MCF 10A (cell line): ENCODE measurements at regions not wholly inside any gene's neighbourhood (a gene's known extent, or its start where the extent isn't known, plus 50 kb on each side); places are given as distances from the start of the nearest gene placed in this dataset.

Experiments used
- BruUV-seq: library from RNA; stranded (reverse); fragments of 400-500 nt; replicated peaks from 2 replicates; lab custom pipeline; 2021; lab: Mats Ljungman, UMichigan
- CTCF ChIA-PET: fragments of 300-600 bp; sonication (Branson Sonifier 250); formaldehyde crosslinking; extraction: SDS; loops from one replicate; lab custom pipeline; 2021; ENCODE audit warnings: antibody characterized with exemption, inconsistent platforms; lab: Yijun Ruan, JAX
- POLR2A ChIA-PET: fragments of 300-600, 350-650 bp; sonication (Branson Sonifier 250); formaldehyde crosslinking; extraction: SDS; loops from one replicate; lab custom pipeline; 2020; ENCODE audit warnings: antibody characterized with exemption, inconsistent platforms; lab: Yijun Ruan, JAX
- DNase-seq: peaks from one replicate; pipeline ENCODE4 v3.0.0-alpha.2; 2018; ENCODE audit not compliant: unreplicated experiment
- H3K27ac Mint-ChIP-seq: one replicate; pipeline ENCODE4 v1.8.0; 2022; ENCODE audit warnings: mild to moderate bottlenecking, low read depth, mixed read lengths; ENCODE audit not compliant: unreplicated experiment
- H3K27me3 Mint-ChIP-seq: one replicate; pipeline ENCODE4 v1.8.0; 2022; ENCODE audit warnings: mixed read lengths; ENCODE audit not compliant: insufficient read depth, unreplicated experiment
- H3K36me3 Mint-ChIP-seq: one replicate; pipeline ENCODE4 v1.8.0; 2022; ENCODE audit warnings: mild to moderate bottlenecking, moderate library complexity, mixed read lengths; ENCODE audit not compliant: insufficient read depth, unreplicated experiment
- H3K4me1 Mint-ChIP-seq: one replicate; pipeline ENCODE4 v1.8.0; 2022; ENCODE audit warnings: mixed read lengths; ENCODE audit not compliant: insufficient read depth, unreplicated experiment
- H3K4me3 Mint-ChIP-seq: one replicate; pipeline ENCODE4 v1.8.0; 2022; ENCODE audit warnings: mild to moderate bottlenecking, moderate library complexity, mixed read lengths; ENCODE audit not compliant: unreplicated experiment
- H3K9me3 Mint-ChIP-seq: one replicate; pipeline ENCODE4 v1.8.0; 2022; ENCODE audit warnings: mixed read lengths; ENCODE audit not compliant: unreplicated experiment
- CTCF ChIP-seq: fragments of 200-600 bp; IDR thresholded peaks from one replicate; pipeline ENCODE4 v1.8.0; 2022; ENCODE audit warnings: antibody characterized with exemption, mild to moderate bottlenecking; ENCODE audit not compliant: unreplicated experiment
- intact Hi-C: fragments of 100-400 bp; cut with micrococcal nuclease; formaldehyde crosslinking; loops from 2 replicates; pipeline ENCODE4 v1.14.1; 2022

GRCh38 chr13:90168953-90169352, 1178.5 kb upstream of the MIR17HG start:
- no peaks in the 10 kb centered on the region for H3K36me3 Mint-ChIP-seq
- no peak for TF ChIP-seq CTCF
- no TSS peak for BruUV-seq
- no peaks in the 10 kb centered on the region for H3K9me3 Mint-ChIP-seq
- CTCF ChIA-PET: no interaction called here
- no peak overlapping the region for H3K27ac Mint-ChIP-seq
- intact Hi-C loops: no loop called here
- H3K4me3 Mint-ChIP-seq: no peak overlapping the region
- POLR2A ChIA-PET: no interaction called here
- DNase-seq: no peak
- H3K27me3 Mint-ChIP-seq: no peaks in the 10 kb centered on the region
- no peaks in the 10 kb centered on the region for H3K4me1 Mint-ChIP-seq

DNA sequence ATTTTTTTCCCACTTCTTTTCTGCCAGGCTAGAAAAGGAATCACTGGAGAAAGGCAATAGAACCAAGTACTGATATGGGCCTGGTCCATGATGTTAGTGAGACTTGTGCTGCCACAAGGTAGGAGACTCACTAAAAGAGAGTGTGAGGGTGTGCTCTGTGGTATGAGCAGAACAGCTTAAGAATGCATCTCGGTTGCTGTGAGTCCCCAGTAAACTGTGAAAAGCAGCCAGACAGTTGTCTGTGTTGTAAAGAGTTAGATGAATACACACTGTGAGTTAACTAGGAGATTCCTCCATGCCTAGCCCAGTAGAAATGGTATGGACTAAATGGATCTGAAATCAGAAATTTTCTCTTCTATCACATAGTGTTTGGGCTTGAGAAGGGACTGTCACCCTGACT, 1177.3 kb upstream of the MIR17HG start:
- Mint-ChIP-seq H3K27ac (no peak overlapping the region), H3K36me3 (no peaks in the 10 kb centered on the region), H3K27me3 (no peaks in the 10 kb centered on the region), H3K4me3 (no peak overlapping the region), H3K9me3 (no peaks in the 10 kb centered on the region), H3K4me1 (no peaks in the 10 kb centered on the region)
- no peak for TF ChIP-seq CTCF
- no peak for DNase-seq
- POLR2A ChIA-PET: no interaction called here
- intact Hi-C loops: no loop called here
- CTCF ChIA-PET: no interaction called here
- no TSS peak for BruUV-seq

DNA sequence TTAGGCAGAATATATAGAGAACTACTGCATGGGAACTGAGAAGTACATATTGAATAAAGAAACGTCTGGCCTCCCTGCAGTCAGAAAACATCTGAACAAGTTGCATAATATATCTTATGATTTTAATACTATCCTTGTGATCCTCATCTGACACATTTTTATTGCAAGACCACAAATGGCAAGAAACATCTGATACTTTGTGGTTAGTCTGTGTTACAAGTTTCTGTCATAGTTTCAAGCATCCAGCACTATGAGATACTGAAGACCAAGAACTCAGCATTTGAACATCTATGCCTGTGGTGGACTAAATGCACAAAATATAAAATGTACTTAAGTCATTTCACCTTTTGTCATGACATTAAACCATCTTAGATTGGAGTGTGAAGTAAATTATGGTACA, 1175.8 kb upstream of the MIR17HG start:
- Mint-ChIP-seq H3K27me3 (no peaks in the 10 kb centered on the region), H3K4me3 (no peak overlapping the region), H3K9me3 (no peaks in the 10 kb centered on the region), H3K36me3 (no peaks in the 10 kb centered on the region), H3K4me1 (no peaks in the 10 kb centered on the region), H3K27ac (no peak overlapping the region)
- no TSS peak for BruUV-seq
- no peak for DNase-seq
- no peak for TF ChIP-seq CTCF
- POLR2A ChIA-PET: no interaction called here
- CTCF ChIA-PET: no interaction called here
- intact Hi-C loops: no loop called here

- DNase-seq: no peak
- no peak for TF ChIP-seq CTCF
- no peak overlapping the region for H3K27ac Mint-ChIP-seq
- no peaks in the 10 kb centered on the region for H3K27me3 Mint-ChIP-seq
- intact Hi-C loops: no loop called here
- ChIA-PET POLR2A (no interaction called here), CTCF (no interaction called here)
- H3K4me1 Mint-ChIP-seq: no peaks in the 10 kb centered on the region
- no peak overlapping the region for H3K4me3 Mint-ChIP-seq
- H3K36me3 Mint-ChIP-seq: no peaks in the 10 kb centered on the region
- no TSS peak for BruUV-seq
- H3K9me3 Mint-ChIP-seq: no peaks in the 10 kb centered on the region
Measured at GRCh38 chr13:90177512-90177911, 1170.0 kb upstream of the MIR17HG start.
